Upper lobe of left lung (tissue), 4 donors: ENCODE measurements at regions not wholly inside any gene's neighbourhood (a gene's known extent, or its start where the extent isn't known, plus 50 kb on each side); places are given as distances from the start of the nearest gene placed in this dataset.

Experiments
- POLR2A ChIP-seq, 4 donors: fragments of 450-650 bp; IDR thresholded peaks; one replicate each; pipeline ENCODE4 v1.5.1; 2016 to 2017; ENCODE audit warnings: antibody characterized with exemption in 4 of 4, mild to moderate bottlenecking in 2 of 4
- TF ChIP-seq, protein P1 (sequence below), 6 experiments: fragments of 450-650 bp in 4 of 6; fragments of 200-600 bp in 2 of 6; sonication (generic) in 2 of 6; IDR thresholded peaks; one replicate each; pipeline ENCODE4 v1.5.1; 2016 to 2019; ENCODE audit warnings: antibody characterized with exemption in 6 of 6

DNA sequence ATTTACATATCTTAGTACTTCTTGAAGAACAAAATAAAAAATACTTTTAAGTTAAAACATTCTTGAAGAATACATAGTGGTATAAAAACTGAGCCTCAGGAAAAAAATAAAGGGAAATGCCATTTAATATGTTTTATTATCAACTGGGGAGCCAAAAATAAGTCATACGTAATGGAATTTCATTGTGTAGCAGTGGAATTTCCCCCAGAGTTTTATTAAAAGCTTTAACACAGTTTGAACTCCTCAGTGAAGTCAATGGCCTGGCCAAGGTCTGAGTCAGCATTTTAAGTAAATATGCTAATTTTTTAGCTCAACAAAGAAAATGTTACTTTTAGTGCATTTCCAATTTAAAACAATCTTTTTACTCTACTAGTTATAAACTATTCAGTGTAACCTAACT, 350.1 kb upstream of the ATP2B1 start:
- TF ChIP-seq POLR2A (IDR thresholded peaks at IDR 0.05), result no peak
- TF ChIP-seq, protein P1, sequence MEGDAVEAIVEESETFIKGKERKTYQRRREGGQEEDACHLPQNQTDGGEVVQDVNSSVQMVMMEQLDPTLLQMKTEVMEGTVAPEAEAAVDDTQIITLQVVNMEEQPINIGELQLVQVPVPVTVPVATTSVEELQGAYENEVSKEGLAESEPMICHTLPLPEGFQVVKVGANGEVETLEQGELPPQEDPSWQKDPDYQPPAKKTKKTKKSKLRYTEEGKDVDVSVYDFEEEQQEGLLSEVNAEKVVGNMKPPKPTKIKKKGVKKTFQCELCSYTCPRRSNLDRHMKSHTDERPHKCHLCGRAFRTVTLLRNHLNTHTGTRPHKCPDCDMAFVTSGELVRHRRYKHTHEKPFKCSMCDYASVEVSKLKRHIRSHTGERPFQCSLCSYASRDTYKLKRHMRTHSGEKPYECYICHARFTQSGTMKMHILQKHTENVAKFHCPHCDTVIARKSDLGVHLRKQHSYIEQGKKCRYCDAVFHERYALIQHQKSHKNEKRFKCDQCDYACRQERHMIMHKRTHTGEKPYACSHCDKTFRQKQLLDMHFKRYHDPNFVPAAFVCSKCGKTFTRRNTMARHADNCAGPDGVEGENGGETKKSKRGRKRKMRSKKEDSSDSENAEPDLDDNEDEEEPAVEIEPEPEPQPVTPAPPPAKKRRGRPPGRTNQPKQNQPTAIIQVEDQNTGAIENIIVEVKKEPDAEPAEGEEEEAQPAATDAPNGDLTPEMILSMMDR (IDR thresholded peaks at IDR 0.05), result no peak
